Endodermal cell (in vitro differentiated cells): ENCODE measurements at regions not wholly inside any gene's neighbourhood (a gene's known extent, or its start where the extent isn't known, plus 50 kb on each side); places are given as distances from the start of the nearest gene placed in this dataset.

Experiments
- DNase-seq: peaks from one replicate; pipeline ENCODE4 v3.0.0-alpha.2; 2017
- H3K27ac ChIP-seq: 2 replicates; pipeline ENCODE4 v1.5.1; 2013; ENCODE audit warnings: mild to moderate bottlenecking, low read depth, low read length, moderate library complexity
- H3K27me3 ChIP-seq: 2 replicates; pipeline ENCODE4 v1.6.1; 2013; ENCODE audit warnings: mild to moderate bottlenecking, low read length, moderate library complexity; ENCODE audit not compliant: insufficient read depth, control insufficient read depth, poor library complexity, severe bottlenecking
- H3K36me3 ChIP-seq: 2 replicates; pipeline ENCODE4 v1.7.0; 2013; ENCODE audit warnings: mild to moderate bottlenecking, low read length, moderate library complexity; ENCODE audit not compliant: control insufficient read depth, insufficient read depth
- H3K4me1 ChIP-seq: one replicate; pipeline ENCODE4 v1.7.0; 2013; ENCODE audit warnings: low read length; ENCODE audit not compliant: control insufficient read depth, insufficient read depth
- H3K4me3 ChIP-seq: 2 replicates; pipeline ENCODE4 v1.5.1; 2013; ENCODE audit warnings: mild to moderate bottlenecking, low read length, moderate library complexity
- H3K9ac ChIP-seq: 2 replicates; pipeline ENCODE4 v1.6.1; 2013; ENCODE audit warnings: mild to moderate bottlenecking, low read length, moderate library complexity; ENCODE audit not compliant: poor library complexity, severe bottlenecking; ENCODE audit errors: extremely low read depth
- H3K9me3 ChIP-seq: 2 replicates; pipeline ENCODE4 v1.6.1; 2013; ENCODE audit warnings: mild to moderate bottlenecking, low read length, moderate library complexity; ENCODE audit not compliant: control insufficient read depth
- H3K27ac Mint-ChIP-seq: 2 replicates; pipeline ENCODE4 v1.8.0; 2020; ENCODE audit warnings: mixed read lengths
- H3K27me3 Mint-ChIP-seq: 2 replicates; pipeline ENCODE4 v1.8.0; 2021; ENCODE audit warnings: mild to moderate bottlenecking, mixed read lengths; ENCODE audit not compliant: insufficient read depth
- H3K36me3 Mint-ChIP-seq: 2 replicates; pipeline ENCODE4 v1.8.0; 2020; ENCODE audit warnings: low read depth, mixed read lengths
- H3K4me1 Mint-ChIP-seq: 2 replicates; pipeline ENCODE4 v1.8.0; 2020; ENCODE audit warnings: mixed read lengths
- H3K4me3 Mint-ChIP-seq: 2 replicates; pipeline ENCODE4 v1.8.0; 2020; ENCODE audit warnings: mild to moderate bottlenecking, moderate library complexity, mixed read lengths
- H3K9me3 Mint-ChIP-seq: 2 replicates; pipeline ENCODE4 v1.8.0; 2020; ENCODE audit warnings: mild to moderate bottlenecking, mixed read lengths
- WGBS, 2 experiments: methylation state at CpG; one replicate each; pipeline versions ENCODE4 v1.1.5 to v1.1.7; 2013; ENCODE audit warnings: missing lambda C conversion rate in 2 of 2, mixed read lengths in 1 of 2; ENCODE audit not compliant: insufficient coverage in 1 of 2, insufficient read length in 1 of 2; 5-methylcytosine and 5-hydroxymethylcytosine counted together
- TF ChIP-seq, protein P1 (sequence below): fragments of 200-600 bp; sonication (generic); conservative IDR thresholded peaks from 2 replicates; pipeline ENCODE4 v1.5.0; 2021; ENCODE audit warnings: antibody characterized with exemption, mild to moderate bottlenecking

GRCh38 chr6:63430985-63431519, 111.3 kb upstream of the LGSN start:
- Mint-ChIP-seq H3K36me3 (no peaks in the 10 kb centered on the region), H3K27ac (no peak overlapping the region), H3K9me3 (no peaks in the 10 kb centered on the region), H3K4me1 (no peaks in the 10 kb centered on the region), H3K4me3 (no peak overlapping the region), H3K27me3 (no peaks in the 10 kb centered on the region)
- H3K27ac ChIP-seq: no peak overlapping the region
- H3K9ac ChIP-seq: no peak overlapping the region
- no peak overlapping the region for H3K4me3 ChIP-seq
- H3K27me3 ChIP-seq: no peaks in the 10 kb centered on the region
- TF ChIP-seq, protein P1, sequence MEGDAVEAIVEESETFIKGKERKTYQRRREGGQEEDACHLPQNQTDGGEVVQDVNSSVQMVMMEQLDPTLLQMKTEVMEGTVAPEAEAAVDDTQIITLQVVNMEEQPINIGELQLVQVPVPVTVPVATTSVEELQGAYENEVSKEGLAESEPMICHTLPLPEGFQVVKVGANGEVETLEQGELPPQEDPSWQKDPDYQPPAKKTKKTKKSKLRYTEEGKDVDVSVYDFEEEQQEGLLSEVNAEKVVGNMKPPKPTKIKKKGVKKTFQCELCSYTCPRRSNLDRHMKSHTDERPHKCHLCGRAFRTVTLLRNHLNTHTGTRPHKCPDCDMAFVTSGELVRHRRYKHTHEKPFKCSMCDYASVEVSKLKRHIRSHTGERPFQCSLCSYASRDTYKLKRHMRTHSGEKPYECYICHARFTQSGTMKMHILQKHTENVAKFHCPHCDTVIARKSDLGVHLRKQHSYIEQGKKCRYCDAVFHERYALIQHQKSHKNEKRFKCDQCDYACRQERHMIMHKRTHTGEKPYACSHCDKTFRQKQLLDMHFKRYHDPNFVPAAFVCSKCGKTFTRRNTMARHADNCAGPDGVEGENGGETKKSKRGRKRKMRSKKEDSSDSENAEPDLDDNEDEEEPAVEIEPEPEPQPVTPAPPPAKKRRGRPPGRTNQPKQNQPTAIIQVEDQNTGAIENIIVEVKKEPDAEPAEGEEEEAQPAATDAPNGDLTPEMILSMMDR: no peak
- H3K9me3 ChIP-seq: no peaks in the 10 kb centered on the region
- 93 to 95% methylated on average over 2 of the region's 2 CpGs for WGBS, 2 experiments
- DNase-seq: no peak
- no peaks in the 10 kb centered on the region for H3K36me3 ChIP-seq
- H3K4me1 ChIP-seq: no peaks in the 10 kb centered on the region

- H3K4me3 ChIP-seq: no peak overlapping the region
- H3K27ac ChIP-seq: no peak overlapping the region
- Mint-ChIP-seq H3K4me1 (no peaks in the 10 kb centered on the region), H3K36me3 (no peaks in the 10 kb centered on the region), H3K9me3 (no peaks in the 10 kb centered on the region), H3K27ac (no peak overlapping the region), H3K27me3 (peaks cover 2% of the 10 kb centered on the region), H3K4me3 (no peak overlapping the region)
- H3K4me1 ChIP-seq: no peaks in the 10 kb centered on the region
- H3K36me3 ChIP-seq: no peaks in the 10 kb centered on the region
- TF ChIP-seq, protein P1: no peak
- no peak for DNase-seq
- WGBS, 2 experiments: 88 to 92% methylated on average over 3 of the region's 3 CpGs
- no peaks in the 10 kb centered on the region for H3K27me3 ChIP-seq
- H3K9me3 ChIP-seq: no peaks in the 10 kb centered on the region
- H3K9ac ChIP-seq: no peak overlapping the region
Measured at GRCh38 chr6:63434943-63435342, 115.2 kb upstream of the LGSN start.

DNA sequence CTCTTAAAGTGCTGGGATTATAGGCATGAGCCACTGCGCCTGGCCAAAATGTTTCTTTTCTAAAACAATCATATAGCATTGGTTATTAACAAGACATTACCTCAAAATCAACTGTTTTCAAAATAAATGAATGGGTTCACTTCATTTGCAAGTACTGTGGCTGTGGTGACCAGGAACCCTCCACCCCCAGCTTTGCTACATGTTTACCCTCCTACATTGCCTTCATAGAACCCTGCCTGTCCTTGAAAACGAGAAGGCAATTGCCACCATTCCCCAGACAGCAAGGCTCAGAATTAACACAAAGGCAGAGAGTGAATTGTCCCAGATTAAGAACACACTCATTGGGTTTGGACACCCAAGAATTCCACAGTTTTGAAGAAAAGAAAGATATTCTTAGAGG, 116.6 kb upstream of the LGSN start:
- Mint-ChIP-seq H3K9me3 (no peaks in the 10 kb centered on the region), H3K27me3 (peaks cover 2% of the 10 kb centered on the region), H3K4me1 (no peaks in the 10 kb centered on the region), H3K36me3 (no peaks in the 10 kb centered on the region), H3K4me3 (no peak overlapping the region), H3K27ac (no peak overlapping the region)
- no peak for DNase-seq
- H3K36me3 ChIP-seq: no peaks in the 10 kb centered on the region
- TF ChIP-seq, protein P1: no peak
- no peak overlapping the region for H3K4me3 ChIP-seq
- H3K27ac ChIP-seq: no peak overlapping the region
- no peaks in the 10 kb centered on the region for H3K9me3 ChIP-seq
- WGBS, 2 experiments: 65 to 84% methylated on average over 2 of the region's 2 CpGs
- no peaks in the 10 kb centered on the region for H3K27me3 ChIP-seq
- no peaks in the 10 kb centered on the region for H3K4me1 ChIP-seq
- no peak overlapping the region for H3K9ac ChIP-seq
